SJCRH30 (cell line): ENCODE measurements at regions not wholly inside any gene's neighbourhood (a gene's known extent, or its start where the extent isn't known, plus 50 kb on each side); places are given as distances from the start of the nearest gene placed in this dataset.

ENCODE experiments used
- DNase-seq, 2 experiments: peaks; one replicate each; pipeline ENCODE4 v3.0.0-alpha.2; 2015 to 2020
- H3K27ac ChIP-seq: fragments of 250-450 bp; sonication (Bioruptor Pico); 2 replicates; pipeline ENCODE4 v1.5.1; 2020; ENCODE audit warnings: mild to moderate bottlenecking, moderate library complexity
- H3K27me3 ChIP-seq: fragments of 250-450 bp; sonication (Bioruptor Pico); 2 replicates; pipeline ENCODE4 v1.5.1; 2020; ENCODE audit warnings: mild to moderate bottlenecking, moderate library complexity
- H3K36me3 ChIP-seq: fragments of 250-450 bp; sonication (Bioruptor Pico); 2 replicates; pipeline ENCODE4 v1.5.1; 2020; ENCODE audit warnings: mild to moderate bottlenecking, moderate library complexity
- H3K4me1 ChIP-seq: fragments of 250-450 bp; sonication (Bioruptor Pico); 2 replicates; pipeline ENCODE4 v1.5.1; 2020; ENCODE audit warnings: mild to moderate bottlenecking, moderate library complexity
- H3K4me3 ChIP-seq: fragments of 250-450 bp; sonication (Bioruptor Pico); 2 replicates; pipeline ENCODE4 v1.5.1; 2020; ENCODE audit warnings: mild to moderate bottlenecking, moderate library complexity
- H3K9me3 ChIP-seq: fragments of 250-450 bp; sonication (Bioruptor Pico); replicated peaks from 2 replicates; pipeline ENCODE4 v1.5.1; 2020; ENCODE audit warnings: mild to moderate bottlenecking, moderate library complexity

GRCh38 chr7:24498439-24498838 lies 74.8 kb upstream of the PALS2 start:
- H3K4me1 ChIP-seq, result peaks cover 4% of the 10 kb centered on the region
- no peaks in the 10 kb centered on the region for H3K27me3 ChIP-seq
- H3K4me3 ChIP-seq, result no peak overlapping the region
- no peaks in the 10 kb centered on the region for H3K36me3 ChIP-seq
- no peak overlapping the region for H3K27ac ChIP-seq
- H3K9me3 ChIP-seq, result no peaks in the 10 kb centered on the region
- DNase-seq, result no peak

GRCh38 chr7:24499871-24500270 lies 73.4 kb upstream of the PALS2 start:
- no peak for DNase-seq
- H3K27me3 ChIP-seq, result no peaks in the 10 kb centered on the region
- no peaks in the 10 kb centered on the region for H3K36me3 ChIP-seq
- H3K4me1 ChIP-seq, result peaks cover 10% of the 10 kb centered on the region
- H3K9me3 ChIP-seq, result no peaks in the 10 kb centered on the region
- H3K4me3 ChIP-seq, result no peak overlapping the region
- H3K27ac ChIP-seq, result no peak overlapping the region

- Histone ChIP-seq H3K36me3 (no peaks in the 10 kb centered on the region), H3K27me3 (no peaks in the 10 kb centered on the region)
- no peak for DNase-seq
These were observed 72.7 kb upstream of the PALS2 start for GRCh38 chr7:24500599-24500998.

GRCh38 chr7:24501009-24501408 lies 72.2 kb upstream of the PALS2 start:
- Histone ChIP-seq H3K4me3 (no peak overlapping the region), H3K27me3 (no peaks in the 10 kb centered on the region), H3K4me1 (peaks cover 10% of the 10 kb centered on the region), H3K36me3 (no peaks in the 10 kb centered on the region), H3K27ac (no peak overlapping the region), H3K9me3 (no peaks in the 10 kb centered on the region)
- no peak for DNase-seq

More at GRCh38 chr7:24500599-24500998, 72.7 kb upstream of the PALS2 start:
- H3K27ac ChIP-seq, result no peak overlapping the region
- no peaks in the 10 kb centered on the region for H3K9me3 ChIP-seq
- peaks cover 10% of the 10 kb centered on the region for H3K4me1 ChIP-seq
- H3K4me3 ChIP-seq, result no peak overlapping the region

GRCh38 chr7:24501443-24502134 lies 71.7 kb upstream of the PALS2 start:
- no peaks in the 10 kb centered on the region for H3K9me3 ChIP-seq
- no peak for DNase-seq
- no peak overlapping the region for H3K27ac ChIP-seq
- no peak overlapping the region for H3K4me3 ChIP-seq
- H3K4me1 ChIP-seq, result peaks cover 10% of the 10 kb centered on the region
- no peaks in the 10 kb centered on the region for H3K27me3 ChIP-seq
- no peaks in the 10 kb centered on the region for H3K36me3 ChIP-seq

- no peak for DNase-seq
- H3K27me3 ChIP-seq, result no peaks in the 10 kb centered on the region
These were observed 71.1 kb upstream of the PALS2 start for GRCh38 chr7:24502135-24502488.

GRCh38 chr7:24503506-24503905 lies 69.7 kb upstream of the PALS2 start:
- H3K4me1 ChIP-seq, result peaks cover 13% of the 10 kb centered on the region
- no peak overlapping the region for H3K27ac ChIP-seq
- no peaks in the 10 kb centered on the region for H3K27me3 ChIP-seq
- no peaks in the 10 kb centered on the region for H3K36me3 ChIP-seq
- H3K9me3 ChIP-seq, result no peaks in the 10 kb centered on the region
- peak; percentile 43 to 54 for DNase-seq
- no peak overlapping the region for H3K4me3 ChIP-seq

More at GRCh38 chr7:24502135-24502488, 71.1 kb upstream of the PALS2 start:
- Histone ChIP-seq H3K9me3 (no peaks in the 10 kb centered on the region), H3K27ac (no peak overlapping the region), H3K4me1 (peaks cover 10% of the 10 kb centered on the region), H3K4me3 (no peak overlapping the region), H3K36me3 (no peaks in the 10 kb centered on the region)

GRCh38 chr7:24504040-24504439 lies 69.2 kb upstream of the PALS2 start:
- Histone ChIP-seq H3K36me3 (no peaks in the 10 kb centered on the region), H3K4me3 (no peak overlapping the region), H3K27me3 (no peaks in the 10 kb centered on the region), H3K9me3 (no peaks in the 10 kb centered on the region), H3K27ac (no peak overlapping the region), H3K4me1 (peaks cover 14% of the 10 kb centered on the region)
- no peak for DNase-seq

GRCh38 chr7:24504836-24505235 lies 68.4 kb upstream of the PALS2 start:
- no peak overlapping the region for H3K4me3 ChIP-seq
- H3K27ac ChIP-seq, result no peak overlapping the region
- no peaks in the 10 kb centered on the region for H3K36me3 ChIP-seq
- no peak for DNase-seq
- no peaks in the 10 kb centered on the region for H3K27me3 ChIP-seq
- H3K9me3 ChIP-seq, result no peaks in the 10 kb centered on the region
- peaks cover 14% of the 10 kb centered on the region for H3K4me1 ChIP-seq

- Histone ChIP-seq H3K4me3 (no peak overlapping the region), H3K9me3 (no peaks in the 10 kb centered on the region), H3K27ac (no peak overlapping the region), H3K4me1 (peaks cover 14% of the 10 kb centered on the region), H3K27me3 (no peaks in the 10 kb centered on the region), H3K36me3 (no peaks in the 10 kb centered on the region)
- DNase-seq, result no peak
These were observed 67.3 kb upstream of the PALS2 start for GRCh38 chr7:24505968-24506367.

GRCh38 chr7:24508316-24508715 lies 64.9 kb upstream of the PALS2 start:
- no peaks in the 10 kb centered on the region for H3K27me3 ChIP-seq
- H3K9me3 ChIP-seq, result no peaks in the 10 kb centered on the region
- H3K36me3 ChIP-seq, result no peaks in the 10 kb centered on the region
- H3K4me1 ChIP-seq, result peaks cover 11% of the 10 kb centered on the region
- DNase-seq, result no peak
- H3K27ac ChIP-seq, result no peak overlapping the region
- no peak overlapping the region for H3K4me3 ChIP-seq

- no peaks in the 10 kb centered on the region for H3K36me3 ChIP-seq
- no peak overlapping the region for H3K27ac ChIP-seq
- H3K4me1 ChIP-seq, result peaks cover 4% of the 10 kb centered on the region; the same call in 1 of the 2 replicates
- no peaks in the 10 kb centered on the region for H3K9me3 ChIP-seq
- DNase-seq, result no peak
- no peaks in the 10 kb centered on the region for H3K27me3 ChIP-seq
- H3K4me3 ChIP-seq, result no peak overlapping the region
These were observed 62.5 kb upstream of the PALS2 start for GRCh38 chr7:24510759-24511158.

- Histone ChIP-seq H3K4me3 (no peak overlapping the region), H3K36me3 (no peaks in the 10 kb centered on the region), H3K27ac (no peak overlapping the region), H3K27me3 (no peaks in the 10 kb centered on the region), H3K4me1 (no peaks in the 10 kb centered on the region), H3K9me3 (no peaks in the 10 kb centered on the region)
- no peak for DNase-seq
These were observed 56.1 kb upstream of the PALS2 start for GRCh38 chr7:24517166-24517565.

- Histone ChIP-seq H3K4me3 (no peak overlapping the region), H3K9me3 (no peaks in the 10 kb centered on the region), H3K27me3 (no peaks in the 10 kb centered on the region), H3K4me1 (no peaks in the 10 kb centered on the region), H3K36me3 (no peaks in the 10 kb centered on the region), H3K27ac (no peak overlapping the region)
- no peak for DNase-seq
These were observed 51.2 kb upstream of the PALS2 start for GRCh38 chr7:24521917-24522623.
